ENCODE measurements at regions not wholly inside any gene's neighbourhood (a gene's known extent, or its start where the extent isn't known, plus 50 kb on each side); places are given as distances from the start of the nearest gene placed in this dataset.

- no peaks in the 10 kb centered on the region for H3K27me3 ChIP-seq (ENCODE audit: insufficient read depth, low read length)
- H3K9me3 ChIP-seq (ENCODE audit: low read depth, low read length) = no peaks in the 10 kb centered on the region
- no peak overlapping the region for H3K4me2 ChIP-seq (ENCODE audit: insufficient read depth, low read length)
- TF ChIP-seq CTCF (IDR thresholded peaks at IDR 0.05; ENCODE audit: extremely low read depth, low read depth, low read length) = no peak
- H3K4me3 ChIP-seq (ENCODE audit: insufficient read depth, low read length) = no peak overlapping the region
- no peaks in the 10 kb centered on the region for H3K79me2 ChIP-seq (ENCODE audit: insufficient read depth, low read length)
- H3K4me1 ChIP-seq (ENCODE audit: insufficient read depth, low read length) = no peaks in the 10 kb centered on the region
- DNase-seq (ENCODE audit: insufficient read length, low spot score, missing footprints) = no peak
- H3K27ac ChIP-seq (ENCODE audit: low read depth, low read length) = no peak overlapping the region
- no peak overlapping the region for H2AFZ ChIP-seq (ENCODE audit: low read length)
- H4K20me1 ChIP-seq (ENCODE audit: insufficient read depth, low read length) = no peaks in the 10 kb centered on the region
- H3K36me3 ChIP-seq (ENCODE audit: insufficient read depth, low read length) = no peaks in the 10 kb centered on the region
Observed at GRCh38 chr1:87437663-87438295, 109.1 kb downstream of the LMO4 start.

GRCh38 chr1:87439821-87440220, 111.1 kb downstream of the LMO4 start:
- no peak for DNase-seq (ENCODE audit: insufficient read length, low spot score, missing footprints)
- Histone ChIP-seq H3K4me1 (ENCODE audit: insufficient read depth, low read length) (no peaks in the 10 kb centered on the region), H3K4me3 (ENCODE audit: insufficient read depth, low read length) (no peak overlapping the region), H4K20me1 (ENCODE audit: insufficient read depth, low read length) (no peaks in the 10 kb centered on the region), H3K79me2 (ENCODE audit: insufficient read depth, low read length) (no peaks in the 10 kb centered on the region), H3K9me3 (ENCODE audit: low read depth, low read length) (no peaks in the 10 kb centered on the region), H3K4me2 (ENCODE audit: insufficient read depth, low read length) (no peak overlapping the region), H3K27me3 (ENCODE audit: insufficient read depth, low read length) (no peaks in the 10 kb centered on the region), H3K36me3 (ENCODE audit: insufficient read depth, low read length) (no peaks in the 10 kb centered on the region), H2AFZ (ENCODE audit: low read length) (no peak overlapping the region), H3K27ac (ENCODE audit: low read depth, low read length) (no peak overlapping the region)
- no peak for TF ChIP-seq CTCF (IDR thresholded peaks at IDR 0.05; ENCODE audit: extremely low read depth, low read depth, low read length)

- Histone ChIP-seq H2AFZ (ENCODE audit: low read length) (peak overlapping the region; percentile 69), H3K36me3 (ENCODE audit: insufficient read depth, low read length) (no peaks in the 10 kb centered on the region), H3K9me3 (ENCODE audit: low read depth, low read length) (no peaks in the 10 kb centered on the region), H3K4me3 (ENCODE audit: insufficient read depth, low read length) (no peak overlapping the region), H3K27me3 (ENCODE audit: insufficient read depth, low read length) (no peaks in the 10 kb centered on the region), H3K27ac (ENCODE audit: low read depth, low read length) (no peak overlapping the region), H4K20me1 (ENCODE audit: insufficient read depth, low read length) (no peaks in the 10 kb centered on the region), H3K4me2 (ENCODE audit: insufficient read depth, low read length) (no peak overlapping the region), H3K79me2 (ENCODE audit: insufficient read depth, low read length) (no peaks in the 10 kb centered on the region), H3K4me1 (ENCODE audit: insufficient read depth, low read length) (peaks cover 15% of the 10 kb centered on the region)
- no peak for DNase-seq (ENCODE audit: insufficient read length, low spot score, missing footprints)
- TF ChIP-seq CTCF (IDR thresholded peaks at IDR 0.05; ENCODE audit: extremely low read depth, low read depth, low read length) = no peak
Observed at GRCh38 chr1:87449348-87449963, 120.8 kb downstream of the LMO4 start.

GRCh38 chr1:87450136-87450535, 121.5 kb downstream of the LMO4 start:
- DNase-seq (ENCODE audit: insufficient read length, low spot score, missing footprints) = no peak
- Histone ChIP-seq H4K20me1 (ENCODE audit: insufficient read depth, low read length) (no peaks in the 10 kb centered on the region), H3K4me2 (ENCODE audit: insufficient read depth, low read length) (no peak overlapping the region), H3K27ac (ENCODE audit: low read depth, low read length) (no peak overlapping the region), H3K4me3 (ENCODE audit: insufficient read depth, low read length) (no peak overlapping the region), H3K79me2 (ENCODE audit: insufficient read depth, low read length) (no peaks in the 10 kb centered on the region), H3K9me3 (ENCODE audit: low read depth, low read length) (no peaks in the 10 kb centered on the region), H3K4me1 (ENCODE audit: insufficient read depth, low read length) (peaks cover 15% of the 10 kb centered on the region), H3K27me3 (ENCODE audit: insufficient read depth, low read length) (no peaks in the 10 kb centered on the region), H3K36me3 (ENCODE audit: insufficient read depth, low read length) (no peaks in the 10 kb centered on the region), H2AFZ (ENCODE audit: low read length) (no peak overlapping the region)
- no peak for TF ChIP-seq CTCF (IDR thresholded peaks at IDR 0.05; ENCODE audit: extremely low read depth, low read depth, low read length)

All from osteoblast (primary cell).